HEK293 (cell line): ENCODE measurements at regions not wholly inside any gene's neighbourhood (a gene's known extent, or its start where the extent isn't known, plus 50 kb on each side); places are given as distances from the start of the nearest gene placed in this dataset.

Experiments
- CTCF ChIA-PET: fragments of 350-600 bp; formaldehyde crosslinking; extraction: SDS; loops from one replicate; lab custom pipeline; 2021; ENCODE audit warnings: antibody characterized with exemption; lab: Yijun Ruan, JAX
- POLR2A ChIA-PET: fragments of 300-600 bp; formaldehyde crosslinking; extraction: SDS; loops from one replicate; lab custom pipeline; 2020; ENCODE audit warnings: antibody characterized with exemption, inconsistent platforms; lab: Yijun Ruan, JAX
- H3K27ac ChIP-seq: fragments of 200-500 bp; sonication (Bioruptor generic); 2 replicates; pipeline ENCODE4 v1.5.1; 2014; ENCODE audit warnings: low read depth, low read length, control low read depth, inconsistent platforms; ENCODE audit errors: extremely low read depth
- H3K36me3 ChIP-seq, 2 experiments: fragments of 200-500 bp in 1 of 2; sonication (Bioruptor generic) in 1 of 2; 1 replicate in 1 of 2; 2 replicates in 1 of 2; pipeline ENCODE4 v1.5.1; 2014 to 2017; ENCODE audit warnings: inconsistent platforms in 2 of 2, low read length in 2 of 2; ENCODE audit not compliant: control insufficient read depth in 2 of 2, insufficient read depth in 1 of 2
- H3K4me1 ChIP-seq: fragments of 200-500 bp; sonication (Bioruptor generic); 2 replicates; pipeline ENCODE4 v1.5.1; 2014; ENCODE audit warnings: mild to moderate bottlenecking, low read length, inconsistent platforms; ENCODE audit not compliant: control insufficient read depth, insufficient read depth
- H3K4me3 ChIP-seq: 2 replicates; pipeline ENCODE4 v1.5.1; 2011; ENCODE audit warnings: low read depth, mild to moderate bottlenecking, control low read depth, low read length, moderate library complexity
- H3K9me3 ChIP-seq: fragments of 200-500 bp; sonication (Bioruptor generic); 2 replicates; pipeline ENCODE4 v1.5.1; 2014; ENCODE audit warnings: low read depth, low read length, inconsistent platforms; ENCODE audit not compliant: control insufficient read depth, insufficient read depth
- GLI4 ChIP-seq: fragments of 450-650 bp; formaldehyde crosslinking; IDR thresholded peaks from 2 replicates; pipeline ENCODE4 v1.5.1; 2016; ENCODE audit warnings: missing biosample characterization, missing genetic modification characterization
- KLF1 ChIP-seq: fragments of 450-650 bp; formaldehyde crosslinking; IDR thresholded peaks from 2 replicates; pipeline ENCODE4 v1.5.1; 2016; ENCODE audit warnings: missing biosample characterization, missing genetic modification characterization
- OVOL3 ChIP-seq: fragments of 450-650 bp; formaldehyde crosslinking; IDR thresholded peaks from 2 replicates; pipeline ENCODE4 v1.5.1; 2016; ENCODE audit warnings: missing biosample characterization, missing genetic modification characterization
- SP2 ChIP-seq: fragments of 450-650 bp; formaldehyde crosslinking; IDR thresholded peaks from 2 replicates; pipeline ENCODE4 v1.5.1; 2016; ENCODE audit warnings: missing biosample characterization, missing genetic modification characterization
- WT1 ChIP-seq: fragments of 450-650 bp; formaldehyde crosslinking; IDR thresholded peaks from 2 replicates; pipeline ENCODE4 v1.5.1; 2016; ENCODE audit warnings: missing biosample characterization, missing genetic modification characterization
- YY2 ChIP-seq: fragments of 450-650 bp; formaldehyde crosslinking; IDR thresholded peaks from 2 replicates; pipeline ENCODE4 v1.5.1; 2016; ENCODE audit warnings: missing biosample characterization, missing genetic modification characterization
- ZNF239 ChIP-seq: fragments of 450-650 bp; formaldehyde crosslinking; IDR thresholded peaks from 2 replicates; pipeline ENCODE4 v1.5.1; 2016; ENCODE audit warnings: missing biosample characterization, missing genetic modification characterization
- ZNF292 ChIP-seq: fragments of 450-650 bp; formaldehyde crosslinking; IDR thresholded peaks from 2 replicates; pipeline ENCODE4 v1.5.1; 2016; ENCODE audit warnings: low read depth, missing biosample characterization, missing genetic modification characterization, borderline replicate concordance
- ZNF529 ChIP-seq: fragments of 450-650 bp; formaldehyde crosslinking; IDR thresholded peaks from 2 replicates; pipeline ENCODE4 v1.5.1; 2017; ENCODE audit warnings: missing genetic modification characterization, missing biosample characterization; ENCODE audit not compliant: insufficient replicate concordance
- ZNF530 ChIP-seq: fragments of 450-650 bp; formaldehyde crosslinking; IDR thresholded peaks from 2 replicates; pipeline ENCODE4 v1.5.1; 2016; ENCODE audit warnings: low read depth, missing biosample characterization, missing genetic modification characterization
- ZNF560 ChIP-seq: fragments of 450-650 bp; formaldehyde crosslinking; IDR thresholded peaks from 2 replicates; pipeline ENCODE4 v1.5.1; 2017; ENCODE audit warnings: missing biosample characterization, missing genetic modification characterization, borderline replicate concordance
- ZNF768 ChIP-seq: fragments of 450-650 bp; formaldehyde crosslinking; IDR thresholded peaks from 2 replicates; pipeline ENCODE4 v1.5.1; 2018; ENCODE audit warnings: missing biosample characterization, mild to moderate bottlenecking, missing genetic modification characterization
- TF ChIP-seq, protein P1 (sequence below): fragments of 450-650 bp; formaldehyde crosslinking; optimal IDR thresholded peaks from 2 replicates; pipeline ENCODE3; 2016; ENCODE audit warnings: missing biosample characterization, mild to moderate bottlenecking, missing genetic modification characterization
- TF ChIP-seq, protein P2 (sequence below): fragments of 450-650 bp; formaldehyde crosslinking; IDR thresholded peaks from 2 replicates; pipeline ENCODE4 v1.5.1; 2016; ENCODE audit warnings: missing biosample characterization, missing genetic modification characterization
- TF ChIP-seq, protein P3 (sequence below): fragments of 450-650 bp; formaldehyde crosslinking; conservative IDR thresholded peaks from 2 replicates; pipeline ENCODE4 v1.5.1; 2016; ENCODE audit warnings: low read depth, missing biosample characterization, missing genetic modification characterization
- TF ChIP-seq, protein P4 (sequence below): fragments of 450-650 bp; formaldehyde crosslinking; IDR thresholded peaks from 2 replicates; pipeline ENCODE4 v1.5.1; 2016; ENCODE audit warnings: missing biosample characterization, missing genetic modification characterization, borderline replicate concordance
- TF ChIP-seq, protein P5 (sequence below): fragments of 450-650 bp; formaldehyde crosslinking; IDR thresholded peaks from 2 replicates; pipeline ENCODE4 v1.5.1; 2017; ENCODE audit warnings: missing biosample characterization, missing genetic modification characterization
- TF ChIP-seq, protein P6 (sequence below): fragments of 450-650 bp; formaldehyde crosslinking; IDR thresholded peaks from 2 replicates; pipeline ENCODE4 v1.5.1; 2017; ENCODE audit warnings: missing biosample characterization, mild to moderate bottlenecking, missing genetic modification characterization, moderate library complexity

DNA sequence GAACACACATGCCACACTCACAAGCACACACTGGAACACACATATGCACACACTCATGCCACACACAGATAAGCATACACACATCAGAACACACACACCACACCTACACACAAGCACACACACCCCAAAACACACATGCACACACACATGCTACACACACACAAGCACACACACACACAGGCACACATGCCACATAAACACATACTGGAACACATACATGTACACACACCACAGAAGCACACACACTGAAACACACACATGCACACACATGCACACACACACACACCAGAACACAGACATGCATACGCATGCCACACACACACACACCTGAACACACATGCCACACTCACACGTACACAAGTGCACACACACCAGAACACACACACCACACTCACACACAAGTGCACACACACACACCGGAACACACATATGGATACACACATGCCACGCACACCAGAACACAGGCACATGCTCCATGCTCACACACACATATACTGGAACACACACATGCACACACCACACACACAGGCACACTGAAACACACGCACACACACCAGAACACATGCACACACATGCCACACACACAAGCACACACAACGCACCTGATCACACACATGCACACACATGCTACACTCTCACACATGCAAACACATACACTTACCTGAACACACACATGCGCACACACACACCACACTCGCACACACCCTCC is 78.0 kb upstream of the IRX4 start (continued):
- TF ChIP-seq, protein P1, sequence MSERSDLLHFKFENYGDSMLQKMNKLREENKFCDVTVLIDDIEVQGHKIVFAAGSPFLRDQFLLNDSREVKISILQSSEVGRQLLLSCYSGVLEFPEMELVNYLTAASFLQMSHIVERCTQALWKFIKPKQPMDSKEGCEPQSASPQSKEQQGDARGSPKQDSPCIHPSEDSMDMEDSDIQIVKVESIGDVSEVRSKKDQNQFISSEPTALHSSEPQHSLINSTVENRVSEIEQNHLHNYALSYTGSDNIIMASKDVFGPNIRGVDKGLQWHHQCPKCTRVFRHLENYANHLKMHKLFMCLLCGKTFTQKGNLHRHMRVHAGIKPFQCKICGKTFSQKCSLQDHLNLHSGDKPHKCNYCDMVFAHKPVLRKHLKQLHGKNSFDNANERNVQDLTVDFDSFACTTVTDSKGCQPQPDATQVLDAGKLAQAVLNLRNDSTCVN (tag by site-specific recombination) = peak; percentile 32
- TF ChIP-seq YY2 (tag by site-specific recombination) (peak; percentile 15; the same call in 1 of the 2 replicates), ZNF530 (tag by site-specific recombination) (no peak), ZNF529 (tag by site-specific recombination) (no peak), WT1 (tag by site-specific recombination) (no peak), ZNF768 (tag by site-specific recombination) (no peak), GLI4 (tag by site-specific recombination) (no peak; the same call in 1 of the 2 replicates)
- TF ChIP-seq, protein P2, sequence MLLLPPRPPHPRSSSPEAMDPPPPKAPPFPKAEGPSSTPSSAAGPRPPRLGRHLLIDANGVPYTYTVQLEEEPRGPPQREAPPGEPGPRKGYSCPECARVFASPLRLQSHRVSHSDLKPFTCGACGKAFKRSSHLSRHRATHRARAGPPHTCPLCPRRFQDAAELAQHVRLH (tag by site-specific recombination) = no peak
- TF ChIP-seq, protein P3, sequence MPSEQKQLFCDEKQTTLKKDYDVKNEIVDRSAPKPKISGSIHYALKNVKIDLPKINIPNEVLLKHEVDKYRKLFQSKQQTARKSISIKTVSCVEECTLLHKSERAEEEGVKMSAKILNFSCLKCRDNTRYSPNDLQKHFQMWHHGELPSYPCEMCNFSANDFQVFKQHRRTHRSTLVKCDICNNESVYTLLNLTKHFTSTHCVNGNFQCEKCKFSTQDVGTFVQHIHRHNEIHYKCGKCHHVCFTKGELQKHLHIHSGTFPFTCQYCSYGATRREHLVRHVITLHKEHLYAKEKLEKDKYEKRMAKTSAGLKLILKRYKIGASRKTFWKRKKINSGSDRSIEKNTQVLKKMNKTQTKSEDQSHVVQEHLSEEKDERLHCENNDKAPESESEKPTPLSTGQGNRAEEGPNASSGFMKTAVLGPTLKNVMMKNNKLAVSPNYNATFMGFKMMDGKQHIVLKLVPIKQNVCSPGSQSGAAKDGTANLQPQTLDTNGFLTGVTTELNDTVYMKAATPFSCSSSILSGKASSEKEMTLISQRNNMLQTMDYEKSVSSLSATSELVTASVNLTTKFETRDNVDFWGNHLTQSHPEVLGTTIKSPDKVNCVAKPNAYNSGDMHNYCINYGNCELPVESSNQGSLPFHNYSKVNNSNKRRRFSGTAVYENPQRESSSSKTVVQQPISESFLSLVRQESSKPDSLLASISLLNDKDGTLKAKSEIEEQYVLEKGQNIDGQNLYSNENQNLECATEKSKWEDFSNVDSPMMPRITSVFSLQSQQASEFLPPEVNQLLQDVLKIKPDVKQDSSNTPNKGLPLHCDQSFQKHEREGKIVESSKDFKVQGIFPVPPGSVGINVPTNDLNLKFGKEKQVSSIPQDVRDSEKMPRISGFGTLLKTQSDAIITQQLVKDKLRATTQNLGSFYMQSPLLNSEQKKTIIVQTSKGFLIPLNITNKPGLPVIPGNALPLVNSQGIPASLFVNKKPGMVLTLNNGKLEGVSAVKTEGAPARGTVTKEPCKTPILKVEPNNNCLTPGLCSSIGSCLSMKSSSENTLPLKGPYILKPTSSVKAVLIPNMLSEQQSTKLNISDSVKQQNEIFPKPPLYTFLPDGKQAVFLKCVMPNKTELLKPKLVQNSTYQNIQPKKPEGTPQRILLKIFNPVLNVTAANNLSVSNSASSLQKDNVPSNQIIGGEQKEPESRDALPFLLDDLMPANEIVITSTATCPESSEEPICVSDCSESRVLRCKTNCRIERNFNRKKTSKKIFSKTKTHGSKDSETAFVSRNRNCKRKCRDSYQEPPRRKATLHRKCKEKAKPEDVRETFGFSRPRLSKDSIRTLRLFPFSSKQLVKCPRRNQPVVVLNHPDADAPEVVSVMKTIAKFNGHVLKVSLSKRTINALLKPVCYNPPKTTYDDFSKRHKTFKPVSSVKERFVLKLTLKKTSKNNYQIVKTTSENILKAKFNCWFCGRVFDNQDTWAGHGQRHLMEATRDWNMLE (tag by site-specific recombination) = no peak
- TF ChIP-seq, protein P4, sequence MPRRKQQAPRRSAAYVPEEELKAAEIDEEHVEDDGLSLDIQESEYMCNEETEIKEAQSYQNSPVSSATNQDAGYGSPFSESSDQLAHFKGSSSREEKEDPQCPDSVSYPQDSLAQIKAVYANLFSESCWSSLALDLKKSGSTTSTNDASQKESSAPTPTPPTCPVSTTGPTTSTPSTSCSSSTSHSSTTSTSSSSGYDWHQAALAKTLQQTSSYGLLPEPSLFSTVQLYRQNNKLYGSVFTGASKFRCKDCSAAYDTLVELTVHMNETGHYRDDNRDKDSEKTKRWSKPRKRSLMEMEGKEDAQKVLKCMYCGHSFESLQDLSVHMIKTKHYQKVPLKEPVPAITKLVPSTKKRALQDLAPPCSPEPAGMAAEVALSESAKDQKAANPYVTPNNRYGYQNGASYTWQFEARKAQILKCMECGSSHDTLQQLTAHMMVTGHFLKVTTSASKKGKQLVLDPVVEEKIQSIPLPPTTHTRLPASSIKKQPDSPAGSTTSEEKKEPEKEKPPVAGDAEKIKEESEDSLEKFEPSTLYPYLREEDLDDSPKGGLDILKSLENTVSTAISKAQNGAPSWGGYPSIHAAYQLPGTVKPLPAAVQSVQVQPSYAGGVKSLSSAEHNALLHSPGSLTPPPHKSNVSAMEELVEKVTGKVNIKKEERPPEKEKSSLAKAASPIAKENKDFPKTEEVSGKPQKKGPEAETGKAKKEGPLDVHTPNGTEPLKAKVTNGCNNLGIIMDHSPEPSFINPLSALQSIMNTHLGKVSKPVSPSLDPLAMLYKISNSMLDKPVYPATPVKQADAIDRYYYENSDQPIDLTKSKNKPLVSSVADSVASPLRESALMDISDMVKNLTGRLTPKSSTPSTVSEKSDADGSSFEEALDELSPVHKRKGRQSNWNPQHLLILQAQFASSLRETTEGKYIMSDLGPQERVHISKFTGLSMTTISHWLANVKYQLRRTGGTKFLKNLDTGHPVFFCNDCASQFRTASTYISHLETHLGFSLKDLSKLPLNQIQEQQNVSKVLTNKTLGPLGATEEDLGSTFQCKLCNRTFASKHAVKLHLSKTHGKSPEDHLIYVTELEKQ (tag by site-specific recombination) = no peak
- TF ChIP-seq, protein P5, sequence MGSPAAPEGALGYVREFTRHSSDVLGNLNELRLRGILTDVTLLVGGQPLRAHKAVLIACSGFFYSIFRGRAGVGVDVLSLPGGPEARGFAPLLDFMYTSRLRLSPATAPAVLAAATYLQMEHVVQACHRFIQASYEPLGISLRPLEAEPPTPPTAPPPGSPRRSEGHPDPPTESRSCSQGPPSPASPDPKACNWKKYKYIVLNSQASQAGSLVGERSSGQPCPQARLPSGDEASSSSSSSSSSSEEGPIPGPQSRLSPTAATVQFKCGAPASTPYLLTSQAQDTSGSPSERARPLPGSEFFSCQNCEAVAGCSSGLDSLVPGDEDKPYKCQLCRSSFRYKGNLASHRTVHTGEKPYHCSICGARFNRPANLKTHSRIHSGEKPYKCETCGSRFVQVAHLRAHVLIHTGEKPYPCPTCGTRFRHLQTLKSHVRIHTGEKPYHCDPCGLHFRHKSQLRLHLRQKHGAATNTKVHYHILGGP (tag by site-specific recombination) = 0 out of 2 replicates have a peak, but pooled peaks have one; percentile 41

DNA sequence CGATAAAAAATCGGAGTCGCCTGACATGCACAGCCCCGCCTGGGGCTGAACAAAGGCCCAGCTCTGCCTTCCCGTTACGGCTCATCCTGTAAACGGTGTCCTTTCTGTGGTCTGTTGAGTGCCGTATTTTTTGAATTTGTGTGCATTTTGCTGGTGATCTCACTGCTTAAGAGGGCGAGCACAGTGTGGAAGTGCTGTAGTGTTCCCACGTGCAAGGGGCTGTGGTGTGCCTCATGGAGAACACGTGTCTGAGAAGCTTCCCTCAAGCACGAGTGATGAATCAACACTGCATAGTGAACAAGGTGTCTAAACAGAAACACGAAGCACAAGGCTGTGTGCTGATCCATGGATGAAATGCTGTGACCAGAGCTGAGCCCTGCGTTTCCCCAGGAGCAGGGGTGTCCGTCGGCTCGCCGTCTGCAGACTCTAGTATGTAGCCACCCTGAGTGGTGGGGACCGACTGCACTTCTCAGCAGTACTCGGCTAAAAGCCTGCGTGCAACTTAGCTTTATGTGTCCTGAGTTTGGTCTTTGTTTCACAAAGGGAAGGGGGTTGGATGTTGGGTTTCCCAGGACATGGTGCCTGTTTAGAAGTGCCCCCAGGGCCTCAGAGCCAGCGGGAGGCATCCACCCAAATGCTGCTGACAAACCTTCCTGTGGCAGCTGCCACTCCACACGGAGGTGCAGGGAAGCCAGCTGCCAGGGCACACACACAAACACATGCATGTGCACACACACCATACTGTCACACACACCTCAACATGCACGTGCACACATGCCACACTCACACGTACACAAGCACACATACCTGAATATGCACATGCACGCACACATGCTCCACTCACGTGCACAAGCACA is 77.2 kb upstream of the IRX4 start:
- Histone ChIP-seq H3K4me1 (no peaks in the 10 kb centered on the region), H3K36me3 (no peaks in the 10 kb centered on the region), H3K4me3 (no peak overlapping the region), H3K9me3 (no peaks in the 10 kb centered on the region), H3K27ac (no peak overlapping the region)
- ChIA-PET POLR2A (no interaction called here), CTCF (no interaction called here)
- TF ChIP-seq KLF1 (no peak), ZNF292 (tag by site-specific recombination) (no peak), ZNF560 (no peak), SP2 (no peak), ZNF239 (tag by site-specific recombination) (no peak), OVOL3 (tag by site-specific recombination) (no peak)
- TF ChIP-seq, protein P6, sequence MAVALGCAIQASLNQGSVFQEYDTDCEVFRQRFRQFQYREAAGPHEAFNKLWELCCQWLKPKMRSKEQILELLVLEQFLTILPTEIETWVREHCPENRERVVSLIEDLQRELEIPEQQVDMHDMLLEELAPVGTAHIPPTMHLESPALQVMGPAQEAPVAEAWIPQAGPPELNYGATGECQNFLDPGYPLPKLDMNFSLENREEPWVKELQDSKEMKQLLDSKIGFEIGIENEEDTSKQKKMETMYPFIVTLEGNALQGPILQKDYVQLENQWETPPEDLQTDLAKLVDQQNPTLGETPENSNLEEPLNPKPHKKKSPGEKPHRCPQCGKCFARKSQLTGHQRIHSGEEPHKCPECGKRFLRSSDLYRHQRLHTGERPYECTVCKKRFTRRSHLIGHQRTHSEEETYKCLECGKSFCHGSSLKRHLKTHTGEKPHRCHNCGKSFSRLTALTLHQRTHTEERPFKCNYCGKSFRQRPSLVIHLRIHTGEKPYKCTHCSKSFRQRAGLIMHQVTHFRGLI = no peak
